Prostate gland (tissue), 2 donors: ENCODE measurements at regions not wholly inside any gene's neighbourhood (a gene's known extent, or its start where the extent isn't known, plus 50 kb on each side); places are given as distances from the start of the nearest gene placed in this dataset.

ENCODE experiments used
- DNase-seq: peaks from one replicate; pipeline ENCODE4 v3.0.0-alpha.2; 2019; ENCODE audit warnings: low spot score
- H3K27ac ChIP-seq, 2 donors: fragments of 200-600 bp; sonication (generic); 2 replicates each; pipeline ENCODE4 v1.5.1; 2017 to 2019
- H3K27me3 ChIP-seq: fragments of 200-600 bp; sonication (generic); replicated peaks from 2 replicates; pipeline ENCODE4 v1.5.1; 2019; ENCODE audit not compliant: insufficient read depth
- H3K36me3 ChIP-seq, 2 donors: fragments of 200-600 bp; sonication (generic); 1 replicate in 1 of 2; 2 replicates in 1 of 2; pipeline versions ENCODE4 v1.5.1 to v1.8.1; 2017 to 2019
- H3K4me1 ChIP-seq: fragments of 200-600 bp; sonication (generic); replicated peaks from 2 replicates; pipeline ENCODE4 v1.5.1; 2019
- H3K4me3 ChIP-seq, 2 donors: fragments of 200-600 bp; sonication (generic); 2 replicates each; pipeline ENCODE4 v1.5.1; 2017 to 2019
- H3K9me3 ChIP-seq: fragments of 200-600 bp; sonication (generic); 2 replicates; pipeline ENCODE4 v1.5.1; 2017
- POLR2A ChIP-seq: fragments of 450-650 bp; IDR thresholded peaks from one replicate; pipeline ENCODE4 v1.6.1; 2016; ENCODE audit warnings: antibody characterized with exemption, mild to moderate bottlenecking
- POLR2AphosphoS5 ChIP-seq: sonication (generic); formaldehyde crosslinking; IDR thresholded peaks from one replicate; pipeline ENCODE4 v1.6.1; 2017; ENCODE audit warnings: antibody characterized with exemption
- WGBS: methylation state at CpG from one replicate; pipeline ENCODE4 v1.1.5; 2018; 5-methylcytosine and 5-hydroxymethylcytosine counted together
- intact Hi-C: fragments of 100-400 bp; cut with DNase I; formaldehyde crosslinking; loops from one replicate; pipeline ENCODE4 v1.14.2; 2022
- TF ChIP-seq, protein P1 (sequence below), 4 experiments: fragments of 200-600 bp in 2 of 4; fragments of 450-650 bp in 2 of 4; sonication (generic) in 2 of 4; IDR thresholded peaks; 1 replicate in 3 of 4; 2 replicates in 1 of 4; pipeline ENCODE4 v1.5.1; 2016 to 2019; ENCODE audit warnings: antibody characterized with exemption in 4 of 4, mild to moderate bottlenecking in 2 of 4, moderate library complexity in 2 of 4

DNA sequence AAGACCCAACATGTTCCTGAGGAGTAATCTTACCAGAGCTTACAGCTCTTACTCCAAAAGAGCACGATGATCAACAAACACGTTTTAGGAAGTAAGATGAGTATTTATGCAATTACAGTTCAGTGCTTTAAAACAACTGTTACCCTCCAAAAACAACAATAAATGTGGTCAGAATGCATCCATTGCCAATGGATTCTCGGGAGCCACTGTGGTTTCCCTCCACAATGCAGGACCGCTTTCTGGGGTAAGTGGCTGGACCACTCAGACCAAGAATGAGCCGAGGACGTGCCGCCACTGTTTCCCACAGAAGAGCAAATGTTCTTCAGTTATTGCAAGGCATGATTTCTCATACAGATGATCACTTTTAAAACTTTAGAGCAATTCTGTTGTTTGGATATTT lies 232.3 kb upstream of the MKLN1 start:
- intact Hi-C loops = no loop called here
- Histone ChIP-seq H3K9me3 (no peaks in the 10 kb centered on the region), H3K27ac (no peak overlapping the region), H3K4me3 (no peak overlapping the region), H3K27me3 (no peaks in the 10 kb centered on the region), H3K4me1 (no peaks in the 10 kb centered on the region), H3K36me3 (no peaks in the 10 kb centered on the region)
- no peak for DNase-seq
- no peak for TF ChIP-seq POLR2AphosphoS5
- TF ChIP-seq, protein P1, sequence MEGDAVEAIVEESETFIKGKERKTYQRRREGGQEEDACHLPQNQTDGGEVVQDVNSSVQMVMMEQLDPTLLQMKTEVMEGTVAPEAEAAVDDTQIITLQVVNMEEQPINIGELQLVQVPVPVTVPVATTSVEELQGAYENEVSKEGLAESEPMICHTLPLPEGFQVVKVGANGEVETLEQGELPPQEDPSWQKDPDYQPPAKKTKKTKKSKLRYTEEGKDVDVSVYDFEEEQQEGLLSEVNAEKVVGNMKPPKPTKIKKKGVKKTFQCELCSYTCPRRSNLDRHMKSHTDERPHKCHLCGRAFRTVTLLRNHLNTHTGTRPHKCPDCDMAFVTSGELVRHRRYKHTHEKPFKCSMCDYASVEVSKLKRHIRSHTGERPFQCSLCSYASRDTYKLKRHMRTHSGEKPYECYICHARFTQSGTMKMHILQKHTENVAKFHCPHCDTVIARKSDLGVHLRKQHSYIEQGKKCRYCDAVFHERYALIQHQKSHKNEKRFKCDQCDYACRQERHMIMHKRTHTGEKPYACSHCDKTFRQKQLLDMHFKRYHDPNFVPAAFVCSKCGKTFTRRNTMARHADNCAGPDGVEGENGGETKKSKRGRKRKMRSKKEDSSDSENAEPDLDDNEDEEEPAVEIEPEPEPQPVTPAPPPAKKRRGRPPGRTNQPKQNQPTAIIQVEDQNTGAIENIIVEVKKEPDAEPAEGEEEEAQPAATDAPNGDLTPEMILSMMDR (IDR thresholded peaks at IDR 0.05) = no peak
- no peak for TF ChIP-seq POLR2A
- 73% methylated on average over 7 of the region's 7 CpGs for WGBS

DNA sequence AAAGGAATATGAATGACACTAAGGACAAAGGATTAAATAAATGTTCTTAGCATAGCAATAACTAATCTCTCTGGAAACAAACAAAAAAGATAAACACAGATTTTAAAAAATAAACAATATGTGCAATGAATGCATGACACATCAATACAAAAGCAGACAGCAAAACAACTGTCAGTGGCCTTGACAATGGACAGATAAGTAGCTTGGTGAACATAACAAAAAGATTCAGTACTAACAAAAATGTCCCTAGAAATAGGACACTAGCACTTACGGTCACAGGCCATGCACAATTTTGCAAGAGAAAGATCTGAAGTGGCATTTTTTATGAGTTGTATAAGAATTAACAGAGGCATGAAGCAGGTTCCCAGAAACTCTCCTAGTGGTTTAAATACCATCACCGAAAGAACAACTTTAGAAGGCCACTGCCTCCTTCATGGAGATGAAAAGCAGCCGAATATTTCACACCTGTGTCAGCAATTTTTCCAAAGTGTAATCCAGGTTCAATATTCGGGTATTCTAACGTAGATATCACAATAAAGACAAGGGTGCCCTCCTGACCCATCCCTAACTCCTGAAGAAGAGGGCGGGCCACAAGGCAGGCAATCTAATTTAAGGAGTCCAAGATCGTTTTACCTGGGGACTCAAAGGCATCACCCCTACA lies 231.3 kb upstream of the MKLN1 start:
- DNase-seq = no peak
- no peaks in the 10 kb centered on the region for H3K4me1 ChIP-seq
- H3K27me3 ChIP-seq = no peaks in the 10 kb centered on the region
- no peaks in the 10 kb centered on the region for H3K36me3 ChIP-seq
- intact Hi-C loops = no loop called here
- TF ChIP-seq POLR2AphosphoS5 (no peak), POLR2A (no peak)
- TF ChIP-seq, protein P1 (IDR thresholded peaks at IDR 0.05) = no peak
- no peak overlapping the region for H3K27ac ChIP-seq
- H3K9me3 ChIP-seq = no peaks in the 10 kb centered on the region
- 83% methylated on average over 7 of the region's 7 CpGs for WGBS
- no peak overlapping the region for H3K4me3 ChIP-seq

DNA sequence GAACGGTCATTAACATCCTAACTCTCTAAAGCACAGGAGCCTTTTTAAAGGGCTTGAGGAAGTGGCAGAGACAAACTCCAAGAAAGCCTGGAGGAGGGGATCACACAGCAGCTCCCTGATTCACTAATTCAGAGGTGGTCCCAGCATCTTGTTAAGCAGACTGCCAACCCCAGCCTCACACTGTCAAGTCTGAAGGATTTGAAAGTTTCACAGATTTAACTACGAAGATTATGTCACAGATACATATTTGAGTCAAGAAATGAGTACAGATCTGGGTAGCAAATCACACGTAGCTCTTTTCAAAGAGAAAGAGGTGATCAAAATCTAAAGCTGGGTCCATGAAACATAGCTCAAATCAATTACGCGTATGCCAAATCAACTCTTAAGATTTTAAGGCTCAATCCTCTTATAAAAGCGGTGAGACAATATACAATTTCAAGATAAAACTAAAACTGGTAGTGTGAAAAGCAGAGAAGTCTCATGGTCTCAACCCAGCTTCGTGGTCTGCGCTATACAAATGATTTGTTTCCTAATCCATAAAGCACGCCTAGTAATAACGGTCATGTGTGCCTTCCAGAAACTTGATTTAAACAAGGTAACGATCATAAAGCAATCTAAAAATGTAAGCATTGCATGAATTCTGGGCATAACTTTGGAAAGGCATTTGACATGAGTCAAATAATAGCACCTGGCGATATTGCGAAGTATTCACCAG lies 229.9 kb upstream of the MKLN1 start:
- Histone ChIP-seq H3K4me1 (no peaks in the 10 kb centered on the region), H3K4me3 (no peak overlapping the region), H3K36me3 (no peaks in the 10 kb centered on the region), H3K9me3 (no peaks in the 10 kb centered on the region), H3K27me3 (no peaks in the 10 kb centered on the region), H3K27ac (no peak overlapping the region)
- no peak for DNase-seq
- intact Hi-C loops = no loop called here
- WGBS = 78% methylated on average over 13 of the region's 13 CpGs
- TF ChIP-seq POLR2A (no peak), POLR2AphosphoS5 (no peak)
- TF ChIP-seq, protein P1 (IDR thresholded peaks at IDR 0.05) = no peak

DNA sequence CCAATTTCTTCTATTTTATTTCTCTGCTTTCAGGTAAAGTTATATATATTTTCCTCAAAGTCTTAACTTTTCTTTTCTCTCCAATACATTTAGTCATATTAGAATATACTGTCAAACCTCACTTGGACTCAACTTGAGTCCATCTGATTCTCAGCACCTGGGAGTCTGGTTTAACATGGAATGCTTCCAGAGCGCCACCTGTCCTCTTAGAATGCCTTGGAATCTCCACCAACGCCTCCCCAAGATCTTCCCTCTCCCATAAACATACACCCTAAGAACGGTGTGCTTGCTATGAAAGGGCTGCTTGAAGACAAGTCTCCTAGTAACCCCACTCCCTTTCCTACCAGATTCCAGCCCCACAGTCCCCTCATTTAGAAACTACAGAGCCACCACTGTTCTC lies 229.1 kb upstream of the MKLN1 start:
- DNase-seq = no peak
- Histone ChIP-seq H3K4me3 (no peak overlapping the region), H3K27ac (no peak overlapping the region), H3K9me3 (no peaks in the 10 kb centered on the region), H3K36me3 (no peaks in the 10 kb centered on the region), H3K27me3 (no peaks in the 10 kb centered on the region), H3K4me1 (no peaks in the 10 kb centered on the region)
- intact Hi-C loops = no loop called here
- WGBS = 64% methylated on average over 3 of the region's 3 CpGs
- TF ChIP-seq POLR2AphosphoS5 = no peak
- TF ChIP-seq, protein P1 (IDR thresholded peaks at IDR 0.05) = no peak
- TF ChIP-seq POLR2A = no peak
